GM06990 (cell line): ENCODE measurements at regions not wholly inside any gene's neighbourhood (a gene's known extent, or its start where the extent isn't known, plus 50 kb on each side); places are given as distances from the start of the nearest gene placed in this dataset.
"Not testable (repeated sequence)": the region's sequence is repeated elsewhere in the genome, so short reads cannot be mapped to it uniquely, and the experiment has no call there.

Experiments
- DNase-seq: peaks from one replicate; pipeline ENCODE4 v3.0.0-alpha.2; 2011; ENCODE audit not compliant: insufficient read length; ENCODE audit errors: extremely low read depth
- H3K27me3 ChIP-seq: replicated peaks from 2 replicates; pipeline ENCODE4 v1.6.0; 2011; ENCODE audit warnings: low read length; ENCODE audit not compliant: control insufficient read depth, insufficient read depth
- H3K36me3 ChIP-seq: 2 replicates; pipeline ENCODE4 v1.5.1; 2011; ENCODE audit warnings: low read length; ENCODE audit not compliant: control insufficient read depth, insufficient read depth
- H3K4me3 ChIP-seq: replicated peaks from 2 replicates; pipeline ENCODE4 v1.5.1; 2011; ENCODE audit warnings: low read depth, mild to moderate bottlenecking, control low read depth, low read length
- CTCF ChIP-seq: IDR thresholded peaks from 2 replicates; pipeline ENCODE4 v1.5.1; 2011; ENCODE audit warnings: low read length, control low read depth, mild to moderate bottlenecking, inconsistent platforms; ENCODE audit not compliant: insufficient read depth, poor library complexity, severe bottlenecking

DNA sequence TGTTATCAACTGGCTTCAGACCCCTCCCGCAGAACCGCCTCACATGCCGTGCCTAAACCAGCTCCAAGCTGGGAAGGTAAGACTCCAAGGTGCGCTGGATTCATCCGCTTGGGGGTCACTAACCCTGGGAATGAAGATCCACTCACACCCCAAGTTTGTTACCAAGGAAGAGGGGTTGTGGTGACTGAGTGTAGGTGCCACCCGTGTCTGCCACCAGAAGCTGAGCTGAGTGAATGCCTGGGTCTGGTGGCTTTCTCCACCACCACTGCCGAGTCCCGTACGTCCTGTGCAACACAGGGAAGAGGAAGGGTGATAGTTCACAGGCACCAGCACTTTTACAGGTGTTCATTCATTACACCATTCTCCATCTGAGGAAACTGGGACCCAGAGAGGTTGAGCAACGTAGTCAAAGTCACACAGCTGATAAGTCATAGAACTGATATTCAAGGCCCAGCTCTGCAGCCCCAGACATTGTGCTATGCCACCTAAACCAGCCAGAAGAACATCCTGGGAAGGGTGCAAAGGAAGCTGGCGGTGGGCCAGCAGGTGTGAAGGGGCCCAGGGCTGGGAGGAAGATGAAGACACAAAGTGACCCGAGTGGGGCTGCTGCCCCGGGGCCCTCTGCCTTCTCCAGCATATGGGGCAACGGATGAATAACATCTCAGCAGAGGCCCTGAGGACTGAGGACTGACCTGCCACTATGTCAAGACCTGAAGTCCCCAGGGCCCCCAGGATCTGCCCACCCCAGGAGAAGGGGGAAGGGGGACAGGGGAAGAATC is 70.9 kb upstream of the PPP1R26 start:
- TF ChIP-seq CTCF: no peak
- H3K4me3 ChIP-seq: no peak overlapping the region
- no peak for DNase-seq
- no peaks in the 10 kb centered on the region; the same call in none of the 2 replicates for H3K27me3 ChIP-seq
- H3K36me3 ChIP-seq: no peaks in the 10 kb centered on the region

DNA sequence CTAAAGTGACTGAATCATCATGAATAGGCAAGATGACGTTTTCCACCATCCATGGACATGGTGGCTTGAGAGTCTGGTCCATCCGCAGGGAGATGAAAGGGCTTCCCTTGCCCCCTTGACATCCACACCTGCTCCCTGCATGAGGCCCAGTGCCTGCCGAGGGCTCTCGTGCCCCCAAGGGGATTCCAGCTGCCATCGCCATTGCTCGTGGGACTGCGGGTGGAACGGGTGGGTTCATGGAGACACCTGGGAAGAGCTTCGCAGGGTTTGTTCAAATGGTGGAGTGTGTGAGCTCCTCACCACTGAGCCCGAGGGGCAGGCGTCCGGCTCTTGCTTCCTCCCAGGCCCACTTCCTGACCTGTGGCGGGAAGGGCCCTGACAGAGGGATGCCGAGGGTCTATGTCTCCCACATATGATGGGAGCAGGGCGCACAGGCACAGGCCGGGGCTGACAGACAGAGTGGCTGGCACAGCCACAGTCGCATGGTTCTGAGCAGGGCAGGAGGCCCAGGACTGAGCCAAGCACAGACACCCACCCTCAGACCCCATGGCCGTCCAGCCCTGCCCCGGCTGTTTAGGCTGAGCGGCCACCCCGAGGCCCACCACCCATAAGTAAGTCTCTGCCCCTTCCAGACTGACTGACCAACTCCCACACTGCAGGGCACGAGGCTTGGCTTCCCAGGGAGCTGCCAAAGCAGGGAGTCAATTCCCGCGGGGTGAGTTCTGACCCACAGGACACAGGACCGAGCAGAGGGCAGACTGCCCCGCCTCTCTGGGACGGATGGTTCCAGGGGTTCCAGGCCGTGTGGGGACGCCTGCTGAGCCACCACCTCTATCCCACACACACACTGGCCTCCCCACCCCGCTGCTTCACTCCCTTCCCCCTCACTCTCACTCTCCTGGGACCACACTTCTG is 70.0 kb upstream of the PPP1R26 start:
- no peak for TF ChIP-seq CTCF
- DNase-seq: no peak
- no peak overlapping the region for H3K4me3 ChIP-seq
- no peaks in the 10 kb centered on the region for H3K36me3 ChIP-seq
- no peaks in the 10 kb centered on the region; the same call in none of the 2 replicates for H3K27me3 ChIP-seq

DNA sequence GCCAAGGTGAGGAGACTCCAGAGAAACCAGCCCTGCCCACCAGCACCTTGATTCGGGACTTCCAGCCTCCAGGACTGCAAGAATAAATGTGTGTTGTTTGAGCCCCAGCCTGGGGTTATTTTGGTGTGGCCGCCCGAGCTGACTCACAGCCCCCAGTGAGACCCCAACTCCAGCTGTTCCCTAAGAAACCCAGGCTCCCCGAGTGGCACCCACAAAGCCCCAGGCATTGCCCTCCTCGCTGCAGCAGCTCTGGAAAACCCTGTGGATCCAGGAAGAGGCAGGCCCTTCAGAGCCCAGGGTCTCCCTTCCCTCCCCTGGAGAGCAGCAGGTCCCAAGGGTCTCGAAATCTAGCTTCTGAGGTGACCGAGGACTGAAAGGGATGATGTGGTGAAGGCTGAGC is 69.2 kb upstream of the PPP1R26 start:
- no peak overlapping the region for H3K4me3 ChIP-seq
- no peak for DNase-seq
- H3K36me3 ChIP-seq: no peaks in the 10 kb centered on the region
- no peaks in the 10 kb centered on the region; the same call in none of the 2 replicates for H3K27me3 ChIP-seq
- TF ChIP-seq CTCF: no peak

DNA sequence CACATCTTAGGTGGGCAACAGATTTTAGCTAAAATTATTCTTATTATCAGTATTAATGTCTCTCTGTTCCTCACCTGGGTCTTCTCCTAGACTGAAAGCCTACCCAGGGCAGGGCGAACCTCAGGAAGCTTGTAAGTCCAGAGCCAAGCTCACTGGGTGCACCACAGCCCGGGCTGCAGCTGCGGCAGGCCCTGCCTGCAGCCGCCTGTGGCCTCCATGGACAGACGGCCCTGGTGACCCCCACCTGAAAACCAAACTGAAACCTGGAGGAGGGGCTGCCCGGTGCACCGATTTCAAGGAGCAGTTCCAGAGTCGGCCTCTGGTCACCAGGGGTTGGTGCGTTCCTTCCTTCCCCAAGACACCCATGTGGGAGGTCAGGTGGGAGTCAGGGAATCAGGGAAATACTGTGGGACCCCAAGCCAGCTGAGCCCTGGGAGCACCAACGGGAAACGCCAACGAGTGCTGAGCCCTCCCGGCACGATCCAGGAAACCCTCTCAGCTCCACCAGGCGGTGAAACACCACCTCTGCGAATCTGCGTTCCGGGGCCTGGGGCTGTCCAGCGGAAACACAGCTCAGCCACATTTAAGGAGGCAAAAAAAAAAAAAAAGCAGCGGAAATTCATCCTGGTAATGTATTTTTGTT is 68.6 kb upstream of the PPP1R26 start:
- DNase-seq: no peak
- Histone ChIP-seq H3K36me3 (no peaks in the 10 kb centered on the region), H3K4me3 (no peak overlapping the region), H3K27me3 (no peaks in the 10 kb centered on the region; the same call in none of the 2 replicates)
- TF ChIP-seq CTCF: no peak

- not testable (repeated sequence) for DNase-seq
Measured at GRCh38 chr9:135411605-135412004, 68.0 kb upstream of the PPP1R26 start.

More at GRCh38 chr9:135411605-135412004, 68.0 kb upstream of the PPP1R26 start:
- H3K4me3 ChIP-seq, H3K36me3 ChIP-seq, H3K27me3 ChIP-seq: not testable (repeated sequence)
